AG04449 (cell line): ENCODE measurements at regions not wholly inside any gene's neighbourhood (a gene's known extent, or its start where the extent isn't known, plus 50 kb on each side); places are given as distances from the start of the nearest gene placed in this dataset.

Experiments used
- CTCF ChIA-PET: fragments of 350-600 bp; formaldehyde crosslinking; extraction: SDS; loops from one replicate; lab custom pipeline; 2021; ENCODE audit warnings: antibody characterized with exemption; lab: Yijun Ruan, JAX
- POLR2A ChIA-PET: fragments of 400-600, 350-600 bp; formaldehyde crosslinking; extraction: SDS; loops from one replicate; lab custom pipeline; 2020; ENCODE audit warnings: antibody characterized with exemption, inconsistent platforms; lab: Yijun Ruan, JAX
- DNase-seq: peaks from one replicate; pipeline ENCODE4 v3.0.0-alpha.2; 2010; ENCODE audit warnings: low read depth, low spot score
- H3K4me3 ChIP-seq: 2 replicates; pipeline ENCODE4 v1.5.1; 2011; ENCODE audit warnings: low read depth, mild to moderate bottlenecking, control low read depth, low read length
- CTCF ChIP-seq: IDR thresholded peaks from one replicate; pipeline ENCODE4 v1.5.1; 2011; ENCODE audit warnings: mild to moderate bottlenecking, moderate library complexity, low read length, control low read depth, inconsistent platforms; ENCODE audit not compliant: insufficient read depth; ENCODE audit errors: missing control alignments

GRCh38 chr15:98483575-98484130 is 164.7 kb upstream of the IGF1R start:
- H3K4me3 ChIP-seq, result no peak overlapping the region
- no peak for TF ChIP-seq CTCF
- ChIA-PET POLR2A (no interaction called here), CTCF (no interaction called here)
- no peak for DNase-seq

GRCh38 chr15:98484914-98485313 is 163.4 kb upstream of the IGF1R start:
- no peak overlapping the region for H3K4me3 ChIP-seq
- DNase-seq, result no peak
- no peak for TF ChIP-seq CTCF
- ChIA-PET POLR2A (no interaction called here), CTCF (interaction anchor here (3.3 kb wide), 1 partner anchor 56 kb away, joined by 9 read pairs; no protein-coding TSS in a partner anchor)

GRCh38 chr15:98485451-98485850 is 162.9 kb upstream of the IGF1R start:
- no peak for DNase-seq
- ChIA-PET POLR2A (no interaction called here), CTCF (interaction anchor here (3.3 kb wide), 1 partner anchor 57 kb away, joined by 9 read pairs; no protein-coding TSS in a partner anchor)
- no peak for TF ChIP-seq CTCF
- H3K4me3 ChIP-seq, result no peak overlapping the region

GRCh38 chr15:98493966-98494511 is 154.3 kb upstream of the IGF1R start:
- no peak for DNase-seq
- POLR2A ChIA-PET, result no interaction called here
- H3K4me3 ChIP-seq, result no peak overlapping the region
- TF ChIP-seq CTCF, result no peak
- CTCF ChIA-PET, result interaction anchor here (1.7 kb wide), 1 partner anchor 24 kb away, joined by 8 read pairs; no protein-coding TSS in a partner anchor

- ChIA-PET CTCF (interaction anchor here (2.4 kb wide), 1 partner anchor 18 kb away, joined by 7 read pairs; no protein-coding TSS in a partner anchor), POLR2A (no interaction called here)
- H3K4me3 ChIP-seq, result no peak overlapping the region
- TF ChIP-seq CTCF, result no peak
- no peak for DNase-seq
Observed at GRCh38 chr15:98501192-98501591, 147.1 kb upstream of the IGF1R start.

GRCh38 chr15:98501632-98502031 is 146.7 kb upstream of the IGF1R start:
- ChIA-PET CTCF (interaction anchor here (2.4 kb wide), 1 partner anchor 18 kb away, joined by 7 read pairs; no protein-coding TSS in a partner anchor), POLR2A (no interaction called here)
- TF ChIP-seq CTCF, result no peak
- DNase-seq, result no peak
- no peak overlapping the region for H3K4me3 ChIP-seq
